NT2/D1 (cell line): ENCODE measurements at regions not wholly inside any gene's neighbourhood (a gene's known extent, or its start where the extent isn't known, plus 50 kb on each side); places are given as distances from the start of the nearest gene placed in this dataset.
A peak's percentile ranks its signal among the peaks of the same experiment; 100 is the strongest.

ENCODE experiments used
- DNase-seq: peaks from one replicate; pipeline ENCODE4 v3.0.0-alpha.2; 2011; ENCODE audit warnings: low read depth, low spot score
- H3K27me3 ChIP-seq: 2 replicates; pipeline ENCODE4 v1.6.0; 2011; ENCODE audit warnings: mild to moderate bottlenecking; ENCODE audit not compliant: insufficient read length, insufficient read depth
- H3K36me3 ChIP-seq: 2 replicates; pipeline ENCODE4 v1.6.1; 2011; ENCODE audit warnings: mild to moderate bottlenecking, low read length, mixed read lengths; ENCODE audit not compliant: insufficient read depth, insufficient read length
- H3K4me1 ChIP-seq: 2 replicates; pipeline ENCODE4 v1.5.1; 2011; ENCODE audit not compliant: insufficient read depth, insufficient read length
- H3K4me3 ChIP-seq: 2 replicates; pipeline ENCODE4 v1.5.1; 2011; ENCODE audit warnings: low read depth; ENCODE audit not compliant: insufficient read length
- H3K9ac ChIP-seq: 2 replicates; pipeline ENCODE4 v1.6.0; 2011; ENCODE audit warnings: low read depth; ENCODE audit not compliant: insufficient read length
- H3K9me3 ChIP-seq: 2 replicates; pipeline ENCODE4 v1.5.1; 2011; ENCODE audit warnings: mild to moderate bottlenecking, low read length; ENCODE audit not compliant: insufficient read depth
- SUZ12 ChIP-seq: IDR thresholded peaks from 2 replicates; pipeline ENCODE4 v1.6.1; 2011; ENCODE audit not compliant: insufficient read length, insufficient read depth; ENCODE audit errors: extremely low read depth
- YY1 ChIP-seq: IDR thresholded peaks from 2 replicates; pipeline ENCODE4 v1.6.1; 2011; ENCODE audit not compliant: insufficient read length, insufficient read depth
- ZNF274 ChIP-seq: IDR thresholded peaks from 2 replicates; pipeline ENCODE4 v1.6.1; 2011; ENCODE audit warnings: mild to moderate bottlenecking, low read depth, low read length

GRCh38 chr10:128851726-128852125 is 615.3 kb upstream of the MGMT start:
- Histone ChIP-seq H3K4me1 (no peaks in the 10 kb centered on the region), H3K4me3 (no peak overlapping the region), H3K9ac (no peak overlapping the region), H3K36me3 (no peaks in the 10 kb centered on the region), H3K27me3 (no peaks in the 10 kb centered on the region), H3K9me3 (no peaks in the 10 kb centered on the region; the same call in 1 of the 2 replicates)
- no peak for TF ChIP-seq YY1
- TF ChIP-seq SUZ12: no peak
- no peak for TF ChIP-seq ZNF274
- no peak for DNase-seq

- TF ChIP-seq ZNF274 (no peak), YY1 (no peak), SUZ12 (no peak)
These were observed 614.6 kb upstream of the MGMT start for GRCh38 chr10:128852449-128852848.

GRCh38 chr10:128852902-128853301 is 614.1 kb upstream of the MGMT start:
- no peaks in the 10 kb centered on the region for H3K27me3 ChIP-seq
- no peak for DNase-seq
- no peak overlapping the region for H3K4me3 ChIP-seq
- H3K9me3 ChIP-seq: no peaks in the 10 kb centered on the region; the same call in 1 of the 2 replicates
- H3K4me1 ChIP-seq: no peaks in the 10 kb centered on the region
- H3K36me3 ChIP-seq: no peaks in the 10 kb centered on the region
- TF ChIP-seq SUZ12 (no peak), ZNF274 (no peak), YY1 (no peak)
- no peak overlapping the region for H3K9ac ChIP-seq

More at GRCh38 chr10:128852449-128852848, 614.6 kb upstream of the MGMT start:
- Histone ChIP-seq H3K4me1 (no peaks in the 10 kb centered on the region), H3K36me3 (no peaks in the 10 kb centered on the region), H3K4me3 (no peak overlapping the region), H3K9ac (no peak overlapping the region), H3K9me3 (no peaks in the 10 kb centered on the region; the same call in 1 of the 2 replicates), H3K27me3 (no peaks in the 10 kb centered on the region)
- DNase-seq: no peak

- Histone ChIP-seq H3K4me3 (no peak overlapping the region), H3K9ac (no peak overlapping the region), H3K36me3 (no peaks in the 10 kb centered on the region), H3K9me3 (no peaks in the 10 kb centered on the region; the same call in 1 of the 2 replicates), H3K4me1 (no peaks in the 10 kb centered on the region), H3K27me3 (no peaks in the 10 kb centered on the region)
- DNase-seq: no peak
- TF ChIP-seq ZNF274: no peak
- TF ChIP-seq YY1: no peak
- no peak for TF ChIP-seq SUZ12
These were observed 613.5 kb upstream of the MGMT start for GRCh38 chr10:128853537-128853936.

GRCh38 chr10:128854204-128854603 is 612.8 kb upstream of the MGMT start:
- Histone ChIP-seq H3K27me3 (no peaks in the 10 kb centered on the region), H3K36me3 (no peaks in the 10 kb centered on the region), H3K9me3 (no peaks in the 10 kb centered on the region; the same call in 1 of the 2 replicates), H3K4me1 (no peaks in the 10 kb centered on the region), H3K9ac (no peak overlapping the region), H3K4me3 (no peak overlapping the region)
- TF ChIP-seq ZNF274: no peak
- TF ChIP-seq YY1: no peak
- TF ChIP-seq SUZ12: no peak
- no peak for DNase-seq

GRCh38 chr10:128854963-128855362 is 612.1 kb upstream of the MGMT start:
- Histone ChIP-seq H3K36me3 (no peaks in the 10 kb centered on the region), H3K4me3 (no peak overlapping the region), H3K9ac (no peak overlapping the region), H3K27me3 (no peaks in the 10 kb centered on the region), H3K4me1 (no peaks in the 10 kb centered on the region), H3K9me3 (no peaks in the 10 kb centered on the region; the same call in 1 of the 2 replicates)
- no peak for TF ChIP-seq YY1
- peak; percentile 3 for DNase-seq

GRCh38 chr10:128855618-128856428 is 611.2 kb upstream of the MGMT start:
- H3K36me3 ChIP-seq: no peaks in the 10 kb centered on the region
- H3K27me3 ChIP-seq: no peaks in the 10 kb centered on the region
- H3K9me3 ChIP-seq: no peaks in the 10 kb centered on the region; the same call in 1 of the 2 replicates
- no peaks in the 10 kb centered on the region for H3K4me1 ChIP-seq
- no peak overlapping the region for H3K9ac ChIP-seq
- TF ChIP-seq SUZ12: no peak
- no peak for TF ChIP-seq YY1
- TF ChIP-seq ZNF274: no peak
- H3K4me3 ChIP-seq: no peak overlapping the region
- no peak for DNase-seq
